NCI-H460 (cell line): ENCODE measurements at regions not wholly inside any gene's neighbourhood (a gene's known extent, or its start where the extent isn't known, plus 50 kb on each side); places are given as distances from the start of the nearest gene placed in this dataset.
"Not testable (repeated sequence)": the region's sequence is repeated elsewhere in the genome, so short reads cannot be mapped to it uniquely, and the experiment has no call there.

Experiments used
- DNase-seq: peaks from one replicate; pipeline ENCODE4 v3.0.0-alpha.2; 2016; ENCODE audit warnings: low read depth; ENCODE audit errors: extremely low read depth

DNA sequence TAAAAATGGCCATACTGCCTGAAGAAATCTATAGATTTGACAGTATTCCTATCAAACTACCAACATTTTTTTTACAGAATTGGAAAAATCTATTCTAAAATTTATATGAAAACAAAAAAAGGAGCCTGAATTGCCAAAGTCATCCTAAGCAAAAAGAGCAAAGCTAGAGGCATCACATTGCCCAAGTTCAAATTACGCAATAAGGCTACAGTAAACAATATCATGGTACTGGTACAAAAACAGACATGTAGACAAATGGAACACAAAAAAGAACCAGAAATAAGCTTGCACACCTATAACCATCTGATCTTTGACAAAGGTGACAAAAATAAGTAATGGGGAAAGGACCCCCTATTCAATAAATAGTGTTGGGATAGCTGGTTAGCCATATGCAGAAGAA, 50.2 kb upstream of the THSD7B start:
- DNase-seq = no peak

DNA sequence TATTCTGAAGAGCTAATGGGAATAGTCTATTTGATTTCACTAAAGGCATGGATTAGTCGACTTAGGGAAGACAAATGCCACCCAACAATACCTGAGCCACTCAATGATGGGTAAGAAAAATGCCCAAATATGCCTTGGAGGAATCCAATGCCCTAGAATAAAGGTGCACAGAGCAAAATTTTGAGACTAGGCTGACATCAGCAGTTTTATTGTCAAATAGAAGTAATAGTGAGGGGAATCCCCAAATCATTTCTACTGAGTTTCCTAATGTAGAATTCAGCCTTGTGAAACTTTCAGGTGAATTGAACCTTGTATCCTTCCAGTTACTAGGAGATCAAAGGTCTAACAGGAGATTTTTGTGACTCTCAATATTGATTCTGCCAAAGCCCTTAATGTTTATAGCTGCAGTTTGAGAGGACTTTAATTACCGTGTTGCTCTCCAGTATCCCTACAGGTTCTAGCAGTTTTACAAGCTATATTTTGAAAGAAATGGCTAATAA, 50.8 kb upstream of the THSD7B start:
- no peak for DNase-seq

DNA sequence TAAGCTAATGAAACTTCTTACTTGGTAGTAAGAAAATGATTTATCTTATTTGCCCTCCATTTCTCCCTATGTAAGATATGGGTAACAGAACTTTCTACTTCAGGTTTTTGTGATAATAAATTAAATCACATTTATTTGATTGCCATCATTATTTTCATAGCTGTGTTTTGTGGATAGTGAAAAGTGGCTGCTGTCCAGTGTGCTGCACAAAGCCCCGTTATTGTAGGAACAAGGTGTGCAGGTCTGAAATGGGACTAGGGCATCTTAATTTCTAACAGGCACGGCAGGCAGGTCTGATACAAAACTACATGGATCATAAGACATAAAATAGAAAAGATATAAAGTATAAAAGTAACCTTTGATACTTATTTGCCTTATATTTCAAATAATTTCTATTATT, 51.6 kb upstream of the THSD7B start:
- no peak for DNase-seq

DNA sequence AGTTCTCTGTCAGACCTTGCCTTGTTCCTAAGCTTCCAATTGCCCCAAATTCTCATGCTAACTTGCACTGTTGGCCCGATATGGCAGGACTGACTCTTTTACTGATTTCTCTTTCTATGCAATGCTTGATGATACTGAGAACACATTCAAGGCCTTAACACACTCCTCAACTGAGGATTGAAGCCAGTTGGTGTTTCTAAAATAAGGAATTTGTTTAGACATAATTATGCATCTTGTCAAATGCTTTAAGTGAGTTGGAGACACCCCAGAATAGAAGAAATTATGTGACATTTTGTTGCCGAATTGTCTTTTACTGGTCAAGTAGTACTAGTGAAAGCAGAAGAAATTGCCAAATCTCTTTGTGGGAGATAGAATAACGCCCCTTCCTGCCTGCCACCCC, 60.0 kb upstream of the THSD7B start:
- no peak for DNase-seq

DNA sequence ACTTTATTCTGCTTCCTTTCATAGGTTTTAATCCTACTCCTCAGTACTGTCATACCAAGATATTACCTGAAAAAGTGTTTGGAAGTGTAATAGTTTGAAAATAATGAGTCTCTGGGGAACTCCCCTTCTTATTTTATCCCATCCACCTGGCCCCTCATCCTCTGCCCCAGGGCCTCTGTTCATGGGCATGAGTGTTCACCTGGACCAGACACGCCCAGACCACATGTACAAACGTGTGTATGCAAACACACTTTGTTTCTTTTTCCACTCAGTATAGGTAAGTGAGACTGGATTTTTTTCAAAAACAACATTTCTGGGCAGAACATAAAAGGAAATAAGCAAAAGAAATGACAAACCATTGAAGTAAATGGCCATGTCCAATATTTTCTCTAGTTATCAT, 62.1 kb upstream of the THSD7B start:
- no peak for DNase-seq

DNA sequence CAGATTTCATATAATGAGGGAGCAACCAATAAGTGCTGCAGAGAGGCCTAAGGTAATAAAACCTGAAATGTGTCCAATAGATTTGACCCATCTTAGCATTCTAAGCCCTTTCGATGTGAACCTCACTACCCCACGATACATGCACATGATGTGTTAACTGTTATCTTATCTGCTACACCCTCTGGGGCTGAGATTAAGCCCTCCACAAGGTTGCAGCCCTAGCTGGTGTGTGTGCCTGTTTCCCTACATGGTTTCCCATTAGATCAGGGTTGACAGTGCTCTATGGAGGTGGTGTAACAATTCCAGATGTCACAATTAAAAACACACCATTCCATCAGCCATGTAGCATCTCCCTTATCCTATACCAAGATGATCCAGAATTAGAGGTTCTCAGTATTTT, 68.9 kb upstream of the THSD7B start:
- no peak for DNase-seq

DNA sequence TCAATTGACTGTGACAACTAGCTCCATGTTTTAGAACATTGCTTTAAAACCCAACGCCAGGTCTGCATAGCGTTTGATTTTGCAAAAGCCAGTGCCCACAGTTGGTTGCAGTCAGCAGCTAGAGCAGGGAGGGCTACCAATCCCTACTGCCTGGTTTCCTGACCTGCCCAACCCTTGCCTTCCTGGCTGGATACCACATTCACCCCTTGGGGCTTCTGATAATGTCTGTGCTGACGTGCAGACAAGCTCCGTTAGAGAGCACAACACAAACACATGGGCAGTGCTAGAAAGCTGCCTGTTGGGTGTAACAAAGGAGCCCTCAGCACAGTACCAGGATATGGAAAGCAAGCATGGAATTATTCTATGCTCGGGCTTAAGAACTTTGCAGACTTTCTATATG, 71.4 kb upstream of the THSD7B start:
- DNase-seq = no peak

DNA sequence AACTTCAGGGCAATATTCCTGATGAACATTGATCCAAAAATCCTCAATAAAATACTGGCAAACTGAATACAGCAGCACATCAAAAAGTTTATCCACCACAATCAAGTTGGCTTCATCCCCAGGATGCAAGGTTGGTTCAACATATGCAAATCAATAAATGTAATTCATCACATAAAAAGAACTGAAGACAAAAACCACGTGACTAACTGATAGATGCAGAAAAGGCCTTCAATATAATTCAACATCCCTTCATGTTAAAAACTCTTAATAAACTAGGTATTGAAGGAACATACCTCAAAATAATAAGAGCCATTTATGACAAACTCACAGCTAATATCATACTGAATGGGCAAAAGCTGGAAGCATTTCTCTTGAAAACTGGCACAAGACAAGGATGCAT, 85.3 kb upstream of the THSD7B start:
- not testable (repeated sequence) for DNase-seq

DNA sequence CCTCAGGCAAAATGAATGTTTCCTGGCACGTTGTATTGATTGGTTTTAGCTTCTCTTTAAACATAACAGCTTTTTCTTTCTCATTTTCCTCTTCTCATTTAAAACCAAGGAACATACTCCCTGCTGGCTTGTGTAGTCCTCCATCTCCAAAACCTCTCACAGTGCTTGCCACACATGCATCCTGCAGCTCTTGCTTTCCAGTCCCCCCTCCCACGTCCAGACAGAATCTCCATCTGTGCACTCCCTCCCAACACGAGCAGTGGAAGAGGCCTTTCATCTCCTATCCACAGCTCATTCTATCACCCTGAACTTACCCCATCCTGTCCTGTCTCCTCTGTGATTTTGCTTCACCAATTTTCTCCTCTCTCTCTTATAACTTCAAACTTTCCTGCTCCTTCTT, 99.6 kb upstream of the THSD7B start:
- no peak for DNase-seq

DNA sequence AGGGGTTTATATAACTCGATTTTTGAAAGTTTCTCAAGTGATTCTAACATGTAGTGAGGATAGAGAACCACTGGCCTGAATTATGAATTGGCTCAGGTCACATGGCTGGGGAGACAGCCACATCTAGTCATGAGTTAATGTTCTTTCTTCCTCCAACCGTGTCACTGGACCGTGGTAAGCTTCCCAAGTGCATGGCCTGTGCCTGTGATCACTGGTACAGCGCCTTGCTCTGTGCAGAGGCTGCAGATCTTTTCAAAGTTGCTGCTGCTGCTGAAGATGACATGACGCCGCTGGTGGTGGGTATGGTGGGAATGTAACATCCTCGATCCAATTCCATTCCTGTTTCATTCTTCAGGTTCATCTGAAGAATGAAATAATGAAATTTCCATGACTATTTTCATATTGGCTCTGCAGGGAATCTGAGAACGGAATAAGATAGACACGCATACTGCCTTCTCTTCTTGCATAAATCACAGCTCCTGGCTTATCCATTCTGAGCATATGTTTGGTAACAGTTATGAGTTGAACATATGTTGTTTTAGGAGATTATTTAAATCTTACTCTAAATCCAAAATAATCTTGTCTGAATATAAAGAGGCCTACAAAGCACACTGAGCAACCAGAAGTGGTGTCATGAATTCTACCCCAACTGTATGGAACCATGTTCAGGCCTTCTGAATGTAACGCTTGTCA, 100.5 kb upstream of the THSD7B start:
- DNase-seq = no peak

DNA sequence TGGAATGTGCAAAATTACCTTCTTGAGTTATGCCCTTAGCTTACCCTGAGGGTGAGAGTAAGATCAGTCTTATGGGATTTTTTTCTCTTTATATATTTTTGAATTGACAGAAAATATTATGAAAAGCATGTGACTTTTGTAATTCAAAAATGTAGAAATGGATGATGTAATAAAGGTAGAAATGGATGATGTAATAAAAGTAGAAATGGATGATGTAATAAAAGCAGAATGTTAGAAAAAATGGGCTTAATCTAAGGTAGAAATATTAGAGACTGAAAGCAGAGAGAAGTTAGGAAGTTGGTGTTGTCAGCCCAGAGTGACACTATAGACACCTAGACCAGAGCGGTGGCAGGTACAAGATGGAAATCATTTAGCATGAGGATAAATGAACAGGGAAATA, 107.1 kb upstream of the THSD7B start:
- DNase-seq = no peak

DNA sequence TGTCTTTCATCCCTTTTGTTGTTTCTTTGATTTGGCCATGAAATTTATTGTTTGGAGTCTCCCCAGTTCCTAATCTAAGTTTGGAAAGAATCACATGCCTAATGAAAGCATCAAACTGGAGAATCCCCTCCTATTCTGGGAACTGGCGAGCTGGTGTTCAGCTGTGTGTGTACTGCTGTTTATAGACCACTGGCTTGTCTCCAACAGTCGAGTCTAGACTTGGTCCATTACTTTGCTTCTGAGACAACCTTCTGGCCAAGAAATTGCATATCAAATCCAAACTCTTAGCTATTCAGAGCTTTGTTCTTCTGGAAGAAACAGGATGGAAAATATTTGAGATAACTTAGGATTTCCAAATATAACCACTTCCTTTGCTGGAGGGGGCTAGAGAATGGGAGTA, 111.5 kb upstream of the THSD7B start:
- DNase-seq = no peak

DNA sequence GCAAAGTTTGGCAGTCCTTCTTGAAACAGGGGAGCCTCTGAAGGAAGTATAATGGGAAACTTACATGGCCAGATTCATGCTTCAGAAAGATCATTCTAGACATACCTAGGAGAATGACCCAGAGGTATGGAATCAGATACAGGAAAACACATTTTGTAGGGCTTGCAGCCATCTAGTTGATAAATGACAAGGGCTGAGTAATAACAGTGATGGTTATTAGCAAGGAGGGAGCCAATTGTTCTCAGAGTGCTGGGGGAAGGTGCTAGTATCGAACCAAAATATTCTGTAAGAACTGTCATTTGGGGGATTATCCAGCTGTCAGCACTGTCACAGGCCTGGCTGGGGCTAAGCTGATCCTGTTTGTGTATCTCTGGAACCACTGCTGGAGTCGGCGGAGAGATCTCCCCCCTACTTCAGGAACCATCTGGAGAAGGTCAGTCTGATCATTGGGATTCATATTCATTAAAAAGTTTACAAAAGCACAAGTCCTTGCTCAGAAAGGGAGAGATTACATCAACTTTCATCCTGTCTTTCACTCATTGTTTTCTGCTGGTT, 113.8 kb upstream of the THSD7B start:
- no peak for DNase-seq

DNA sequence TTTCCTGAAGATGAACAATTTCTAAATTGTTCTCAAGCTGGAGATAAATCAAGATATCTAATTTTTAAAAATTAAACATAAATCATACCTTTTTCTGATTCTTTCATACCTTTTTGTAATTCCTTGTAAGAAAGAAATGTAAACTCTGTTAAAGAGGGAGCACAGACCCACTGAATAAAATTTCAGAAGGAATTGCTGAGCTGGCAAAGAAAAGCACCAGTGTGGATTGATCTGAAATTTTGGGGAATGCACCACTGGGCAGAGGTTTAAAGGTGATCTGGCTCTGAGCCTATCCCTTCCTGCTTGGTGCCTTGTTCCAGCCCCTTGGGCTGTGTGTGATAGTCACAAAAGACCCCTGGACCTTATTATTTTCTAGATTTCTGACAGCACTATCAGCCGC, 118.3 kb upstream of the THSD7B start:
- no peak for DNase-seq

DNA sequence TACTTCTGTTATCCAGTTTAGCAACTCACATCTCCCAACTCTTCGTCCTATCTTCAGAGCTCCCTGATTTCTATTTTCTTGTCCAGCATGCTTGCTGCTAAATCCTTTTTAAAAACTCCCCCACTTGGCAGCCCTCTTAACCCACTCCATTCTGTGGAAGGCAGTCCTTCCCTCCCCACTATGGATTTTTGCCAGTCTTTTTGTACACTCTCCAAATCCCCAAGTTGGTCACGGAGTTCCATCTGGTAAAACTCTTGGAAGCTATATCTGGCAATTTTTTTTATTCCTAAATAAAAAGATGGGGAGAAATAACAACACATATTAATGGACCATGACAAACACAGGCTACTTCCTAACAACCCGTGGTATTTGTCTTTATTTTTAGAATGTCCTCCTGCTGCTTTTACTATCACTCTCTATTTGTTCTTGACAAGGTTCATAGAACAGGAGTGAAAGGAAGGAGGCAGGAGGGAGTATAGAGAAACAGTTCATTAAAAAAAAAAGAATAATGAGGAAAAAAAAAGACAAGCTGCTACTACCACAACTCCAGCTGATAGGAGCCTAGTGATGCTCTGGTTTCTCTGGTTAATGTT, 120.0 kb upstream of the THSD7B start:
- DNase-seq = no peak

DNA sequence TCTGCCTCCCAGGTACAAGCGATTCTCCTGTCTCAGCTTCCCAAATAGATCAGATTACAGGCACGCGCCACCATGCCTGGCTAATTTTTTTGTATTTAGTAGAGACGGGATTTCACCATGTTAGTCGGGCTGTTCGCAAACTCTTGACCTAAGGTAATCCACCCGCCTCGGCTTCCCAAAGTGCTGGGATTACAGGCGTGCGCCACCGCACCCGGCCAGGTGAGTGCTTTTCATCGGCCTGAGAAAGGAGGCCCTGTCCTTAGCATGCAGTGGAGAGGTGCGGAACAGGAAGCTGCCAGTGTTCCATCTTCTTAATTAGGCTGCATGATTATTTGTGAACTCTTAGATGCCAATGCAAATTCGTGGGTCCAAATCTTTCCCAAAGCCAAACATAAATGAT, 125.7 kb upstream of the THSD7B start:
- DNase-seq = no peak

DNA sequence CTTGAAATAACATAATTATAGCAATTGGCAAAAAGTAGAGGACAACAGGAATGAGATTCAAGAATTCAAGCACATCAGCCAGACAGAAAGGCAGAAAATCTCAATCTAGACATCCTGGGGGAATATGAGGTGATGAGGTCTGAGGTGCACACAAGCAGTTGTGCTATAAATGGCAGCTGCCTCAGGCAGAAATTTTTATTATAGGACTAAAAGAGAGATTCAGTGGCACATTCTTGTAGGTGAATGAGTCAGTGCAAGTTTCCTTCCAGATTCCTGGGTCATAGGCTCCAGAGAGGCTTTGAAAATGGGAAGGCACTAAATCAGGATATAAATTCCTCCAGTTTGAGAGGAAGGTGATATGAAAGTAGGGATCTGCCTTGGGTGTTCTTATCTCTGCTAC, 127.2 kb upstream of the THSD7B start:
- no peak for DNase-seq

DNA sequence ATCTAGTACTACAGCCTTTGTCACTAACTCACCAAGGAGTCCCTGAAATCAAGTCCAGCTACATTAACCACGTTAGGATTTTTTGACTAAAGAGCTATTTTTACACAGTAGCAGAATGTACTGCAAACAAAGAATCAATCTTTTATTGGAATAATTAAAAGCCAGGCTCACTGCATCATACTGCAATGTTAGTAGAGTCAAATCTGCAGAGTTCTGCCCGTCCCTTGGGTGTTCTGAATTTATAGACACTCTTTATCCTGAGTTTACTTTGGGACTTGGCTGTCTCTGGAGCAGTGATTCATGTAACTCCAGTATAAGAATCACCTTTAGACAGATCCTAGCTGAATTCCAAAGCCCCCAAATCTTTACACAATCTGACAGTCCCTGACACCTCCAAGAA, 127.9 kb upstream of the THSD7B start:
- DNase-seq = no peak

DNA sequence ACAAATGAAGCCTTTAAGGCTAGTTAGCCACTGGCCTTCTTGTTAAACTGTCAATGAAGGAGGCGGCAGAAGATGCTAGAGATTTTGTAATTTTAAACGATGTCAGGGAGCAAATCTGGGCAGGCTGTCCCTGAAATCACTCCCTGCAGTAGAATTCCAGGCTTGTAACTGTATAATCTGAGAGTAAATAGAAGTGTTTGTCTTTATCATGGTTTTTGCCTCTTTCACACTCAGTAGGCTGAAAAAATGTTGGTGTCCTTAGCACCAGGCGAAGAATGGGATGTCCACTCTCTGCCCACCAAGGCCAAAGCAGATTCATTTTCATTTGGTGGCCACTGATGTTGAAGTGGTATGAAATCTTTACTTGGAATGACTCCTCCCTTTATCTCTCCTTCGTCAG, 136.9 kb upstream of the THSD7B start:
- DNase-seq = no peak

DNA sequence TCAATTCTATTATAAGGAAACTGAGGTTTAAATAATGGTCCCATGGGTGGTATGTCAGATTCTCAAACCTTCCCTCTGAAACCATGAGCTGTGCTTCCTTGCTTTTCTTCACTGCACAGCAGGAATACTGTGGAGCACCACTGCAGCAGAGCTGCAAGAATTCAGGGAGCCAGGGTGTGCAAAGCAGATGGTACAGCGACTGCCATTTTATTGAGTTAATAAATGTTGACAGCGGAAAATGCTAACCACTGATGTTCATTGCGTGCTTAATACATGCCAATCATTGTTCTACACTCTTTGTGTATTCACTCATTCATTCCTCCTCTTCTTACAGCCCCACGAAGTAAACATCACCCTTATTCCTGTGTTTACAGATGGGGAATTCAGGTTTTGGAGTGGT, 152.2 kb upstream of the THSD7B start:
- DNase-seq = no peak

DNA sequence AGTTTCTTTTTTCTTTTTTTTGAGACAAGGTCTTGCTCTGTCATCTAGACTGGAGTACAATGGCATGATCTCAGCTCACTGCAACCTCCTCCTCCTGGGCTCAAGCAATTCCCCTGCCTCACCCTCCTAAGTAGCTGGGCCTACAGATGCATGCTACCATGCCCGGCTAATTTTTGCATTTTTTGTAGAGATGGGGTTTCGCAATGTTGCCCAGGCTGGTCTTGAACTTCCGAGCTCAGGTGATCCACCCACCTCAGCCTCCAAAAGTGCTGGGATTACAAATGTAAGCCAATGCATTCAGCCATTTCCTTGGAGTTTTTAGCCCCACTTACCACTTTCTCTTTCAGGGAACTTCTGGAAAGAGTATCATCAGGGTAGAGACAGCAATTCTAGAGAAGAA, 153.3 kb upstream of the THSD7B start:
- DNase-seq = no peak

DNA sequence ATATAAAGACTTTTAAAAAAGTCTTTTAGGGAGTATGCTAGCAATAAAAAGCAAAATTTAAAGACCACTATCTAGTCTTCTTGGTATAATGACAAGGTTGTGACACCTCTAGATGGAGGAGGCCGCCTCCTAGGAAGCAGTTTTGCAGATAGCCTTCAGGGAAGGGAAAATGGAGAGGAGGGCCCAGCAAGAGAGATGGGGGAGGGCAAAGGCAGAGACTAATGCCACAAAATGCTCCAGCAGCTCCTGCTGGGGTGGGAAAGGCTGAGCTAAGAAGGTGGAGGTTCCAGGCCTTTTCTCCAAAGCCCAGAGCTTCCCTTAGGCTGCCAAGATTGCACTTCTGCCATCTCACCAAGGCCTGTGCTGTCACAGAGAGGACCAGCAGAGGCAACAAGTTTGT, 153.9 kb upstream of the THSD7B start:
- no peak for DNase-seq
